ENCODE measurements at regions not wholly inside any gene's neighbourhood (a gene's known extent, or its start where the extent isn't known, plus 50 kb on each side); places are given as distances from the start of the nearest gene placed in this dataset.
"Not testable (repeated sequence)": the region's sequence is repeated elsewhere in the genome, so short reads cannot be mapped to it uniquely, and the experiment has no call there.

- ChIA-PET CTCF (interaction anchor here (0.6 kb wide), 1 partner anchor 11 kb away, joined by 3 read pairs; no protein-coding TSS in a partner anchor), POLR2A (no interaction called here)
- Mint-ChIP-seq H3K36me3 (ENCODE audit: insufficient read depth, unreplicated experiment) (no peaks in the 10 kb centered on the region), H3K27me3 (ENCODE audit: insufficient read depth, unreplicated experiment) (peaks cover 22% of the 10 kb centered on the region), H3K9me3 (ENCODE audit: unreplicated experiment) (no peaks in the 10 kb centered on the region), H3K4me1 (ENCODE audit: insufficient read depth, unreplicated experiment) (no peaks in the 10 kb centered on the region), H3K4me3 (ENCODE audit: unreplicated experiment) (no peak overlapping the region), H3K27ac (ENCODE audit: low read depth, unreplicated experiment) (no peak overlapping the region)
- TF ChIP-seq CTCF (IDR thresholded peaks at IDR 0.05; ENCODE audit: unreplicated experiment), result no peak
- no TSS peak for BruUV-seq (replicated peaks)
- intact Hi-C loops (cut with micrococcal nuclease), result no loop called here
- DNase-seq (ENCODE audit: unreplicated experiment), result no peak
Observed at GRCh38 chr3:193157051-193157450, 84.0 kb upstream of the PLAAT1 start.

- intact Hi-C loops (cut with micrococcal nuclease), result no loop called here
- POLR2A ChIA-PET, result no interaction called here
- BruUV-seq (replicated peaks), result no TSS peak
Observed at GRCh38 chr3:193165431-193166120, 75.4 kb upstream of the PLAAT1 start.

GRCh38 chr3:193168931-193169330 lies 72.1 kb upstream of the PLAAT1 start:
- intact Hi-C loops (cut with micrococcal nuclease), result no loop called here
- TF ChIP-seq CTCF (IDR thresholded peaks at IDR 0.05; ENCODE audit: unreplicated experiment), result no peak
- BruUV-seq (replicated peaks), result no TSS peak
- no peak overlapping the region for H3K27ac Mint-ChIP-seq (ENCODE audit: low read depth, unreplicated experiment)
- H3K4me1 Mint-ChIP-seq (ENCODE audit: insufficient read depth, unreplicated experiment), result no peaks in the 10 kb centered on the region
- H3K27me3 Mint-ChIP-seq (ENCODE audit: insufficient read depth, unreplicated experiment), result peaks cover 51% of the 10 kb centered on the region
- no peak for DNase-seq (ENCODE audit: unreplicated experiment)
- no peak overlapping the region for H3K4me3 Mint-ChIP-seq (ENCODE audit: unreplicated experiment)
- no peaks in the 10 kb centered on the region for H3K36me3 Mint-ChIP-seq (ENCODE audit: insufficient read depth, unreplicated experiment)
- ChIA-PET POLR2A (interaction anchor here (0.9 kb wide), 1 partner anchor 19 kb away, joined by 3 read pairs; no protein-coding TSS in a partner anchor), CTCF (interaction anchor here (0.6 kb wide), 1 partner anchor 23 kb away, joined by 3 read pairs; no protein-coding TSS in a partner anchor)
- H3K9me3 Mint-ChIP-seq (ENCODE audit: unreplicated experiment), result no peaks in the 10 kb centered on the region

More at GRCh38 chr3:193165431-193166120, 75.4 kb upstream of the PLAAT1 start:
- H3K27me3 Mint-ChIP-seq (ENCODE audit: insufficient read depth, unreplicated experiment), result peaks cover 39% of the 10 kb centered on the region
- H3K4me1 Mint-ChIP-seq (ENCODE audit: insufficient read depth, unreplicated experiment), result no peaks in the 10 kb centered on the region
- DNase-seq (ENCODE audit: unreplicated experiment), result no peak
- CTCF ChIA-PET, result interaction anchor here (0.6 kb wide), 1 partner anchor 42 kb away, joined by 3 read pairs; no protein-coding TSS in a partner anchor
- no peak overlapping the region for H3K4me3 Mint-ChIP-seq (ENCODE audit: unreplicated experiment)
- H3K27ac Mint-ChIP-seq (ENCODE audit: low read depth, unreplicated experiment), result no peak overlapping the region
- no peaks in the 10 kb centered on the region for H3K36me3 Mint-ChIP-seq (ENCODE audit: insufficient read depth, unreplicated experiment)
- TF ChIP-seq CTCF (IDR thresholded peaks at IDR 0.05; ENCODE audit: unreplicated experiment), result no peak
- no peaks in the 10 kb centered on the region for H3K9me3 Mint-ChIP-seq (ENCODE audit: unreplicated experiment)

GRCh38 chr3:193174140-193174539 lies 66.9 kb upstream of the PLAAT1 start:
- H3K9me3 Mint-ChIP-seq (ENCODE audit: unreplicated experiment), result no peaks in the 10 kb centered on the region
- no peak for DNase-seq (ENCODE audit: unreplicated experiment)
- CTCF ChIA-PET, result no interaction called here
- TF ChIP-seq CTCF (IDR thresholded peaks at IDR 0.05; ENCODE audit: unreplicated experiment), result no peak
- intact Hi-C loops (cut with micrococcal nuclease), result no loop called here
- BruUV-seq (replicated peaks), result no TSS peak
- H3K27ac Mint-ChIP-seq (ENCODE audit: low read depth, unreplicated experiment), result no peak overlapping the region
- no peaks in the 10 kb centered on the region for H3K4me1 Mint-ChIP-seq (ENCODE audit: insufficient read depth, unreplicated experiment)
- H3K27me3 Mint-ChIP-seq (ENCODE audit: insufficient read depth, unreplicated experiment), result peaks cover 34% of the 10 kb centered on the region
- POLR2A ChIA-PET, result no interaction called here
- no peaks in the 10 kb centered on the region for H3K36me3 Mint-ChIP-seq (ENCODE audit: insufficient read depth, unreplicated experiment)
- no peak overlapping the region for H3K4me3 Mint-ChIP-seq (ENCODE audit: unreplicated experiment)

GRCh38 chr3:193179332-193180012 lies 61.5 kb upstream of the PLAAT1 start:
- CTCF ChIA-PET, result interaction anchor here (0.6 to 1.1 kb wide), 4 partner anchors 10 to 366 kb away, joined by 3 to 4 read pairs (median 3); no protein-coding TSS in a partner anchor
- H3K27ac Mint-ChIP-seq (ENCODE audit: low read depth, unreplicated experiment); DNase-seq (ENCODE audit: unreplicated experiment); intact Hi-C loops (cut with micrococcal nuclease); BruUV-seq (replicated peaks); POLR2A ChIA-PET; H3K4me1 Mint-ChIP-seq (ENCODE audit: insufficient read depth, unreplicated experiment); H3K9me3 Mint-ChIP-seq (ENCODE audit: unreplicated experiment); H3K36me3 Mint-ChIP-seq (ENCODE audit: insufficient read depth, unreplicated experiment); H3K4me3 Mint-ChIP-seq (ENCODE audit: unreplicated experiment): not testable (repeated sequence)
- peaks cover 32% of the 10 kb centered on the region for H3K27me3 Mint-ChIP-seq (ENCODE audit: insufficient read depth, unreplicated experiment)
